H1 (cell line): ENCODE measurements at regions not wholly inside any gene's neighbourhood (a gene's known extent, or its start where the extent isn't known, plus 50 kb on each side); places are given as distances from the start of the nearest gene placed in this dataset.

Experiments
- CTCF ChIA-PET: fragments of 300-600 bp; sonication (Branson Sonifier 250); formaldehyde crosslinking; loops from one replicate; lab custom pipeline; 2021; ENCODE audit not compliant: partially characterized antibody; lab: Charles Lee
- POLR2A ChIA-PET: fragments of 300-600 bp; sonication (Branson Sonifier 250); formaldehyde crosslinking; loops from one replicate; lab custom pipeline; 2021; ENCODE audit warnings: inconsistent platforms; ENCODE audit not compliant: partially characterized antibody; lab: Charles Lee
- DNase-seq, 2 experiments: peaks; one replicate each; pipeline versions ENCODE4 v3.0.0 to v3.0.0-alpha.2; 2010 to 2022; ENCODE audit warnings: low spot score in 2 of 2, low read depth in 1 of 2, mixed read lengths in 1 of 2
- FAIRE-seq: peaks from 2 replicates; lab custom pipeline; 2011; peaks lifted over from hg19 to GRCh38; lab: Jason Lieb, UNC
- H2AFZ ChIP-seq: 2 replicates; pipeline ENCODE4 v1.8.1; 2012; ENCODE audit warnings: low read length, inconsistent platforms
- H2AK5ac ChIP-seq: 2 replicates; pipeline ENCODE4 v1.6.1; 2013; ENCODE audit warnings: low read depth, low read length
- H2BK120ac ChIP-seq: replicated peaks from 2 replicates; pipeline ENCODE3; 2013; ENCODE audit warnings: low read depth, low read length, inconsistent platforms
- H2BK12ac ChIP-seq: 2 replicates; pipeline ENCODE4 v1.6.1; 2013; ENCODE audit warnings: low read depth, low read length
- H2BK15ac ChIP-seq: 2 replicates; pipeline ENCODE4 v1.6.1; 2013; ENCODE audit warnings: low read length
- H2BK20ac ChIP-seq: 2 replicates; pipeline ENCODE4 v1.6.1; 2013; ENCODE audit warnings: low read length
- H2BK5ac ChIP-seq: 2 replicates; pipeline ENCODE4 v1.6.1; 2013; ENCODE audit warnings: low read depth, low read length
- H3K14ac ChIP-seq: 2 replicates; pipeline ENCODE4 v1.6.1; 2013; ENCODE audit warnings: inconsistent platforms; ENCODE audit not compliant: insufficient read length
- H3K18ac ChIP-seq: 2 replicates; pipeline ENCODE4 v1.6.1; 2013; ENCODE audit warnings: low read length; ENCODE audit errors: extremely low read depth
- H3K23ac ChIP-seq: 2 replicates; pipeline ENCODE4 v1.6.1; 2013; ENCODE audit warnings: inconsistent platforms; ENCODE audit not compliant: insufficient read length
- H3K23me2 ChIP-seq: 2 replicates; pipeline ENCODE4 v1.6.1; 2013; ENCODE audit warnings: low read depth, low read length
- H3K27ac ChIP-seq: 2 replicates; pipeline ENCODE4 v1.6.1; 2011; ENCODE audit warnings: low read depth, low read length, inconsistent platforms
- H3K27me3 ChIP-seq, 4 experiments: replicated peaks in 1 of 4; 1 replicate in 1 of 4; 2 replicates in 3 of 4; pipeline versions ENCODE4 v1.6.1 to v1.8.1; 2011 to 2013; ENCODE audit warnings: low read length in 3 of 4, mild to moderate bottlenecking in 3 of 4, inconsistent platforms in 2 of 4, mixed read lengths in 2 of 4, moderate library complexity in 1 of 4; ENCODE audit not compliant: control insufficient read depth in 3 of 4, insufficient read depth in 3 of 4; ENCODE audit errors: extremely low read depth in 1 of 4
- H3K36me3 ChIP-seq, 4 experiments: 2 replicates each; pipeline versions ENCODE4 v1.6.1 to v1.8.1; 2011 to 2013; ENCODE audit warnings: mild to moderate bottlenecking in 4 of 4, low read length in 3 of 4, moderate library complexity in 2 of 4, control low read depth in 1 of 4, inconsistent platforms in 1 of 4; ENCODE audit not compliant: insufficient read depth in 4 of 4, control insufficient read depth in 2 of 4
- H3K4ac ChIP-seq: replicated peaks from 2 replicates; pipeline ENCODE3; 2013; ENCODE audit warnings: low read length, low read depth, mixed read lengths, inconsistent platforms; ENCODE audit not compliant: insufficient read length
- H3K4me1 ChIP-seq, 4 experiments: replicated peaks in 1 of 4; 1 replicate in 1 of 4; 2 replicates in 3 of 4; pipeline versions ENCODE4 v1.6.1 to v1.8.1; 2011 to 2013; ENCODE audit warnings: low read length in 3 of 4, inconsistent platforms in 2 of 4, mixed read lengths in 1 of 4; ENCODE audit not compliant: insufficient read depth in 4 of 4, control insufficient read depth in 3 of 4
- H3K4me2 ChIP-seq, 2 experiments: 2 replicates each; pipeline versions ENCODE4 v1.6.1 to v1.8.1; 2011 to 2013; ENCODE audit warnings: low read depth in 2 of 2, low read length in 2 of 2, control low read depth in 1 of 2, inconsistent platforms in 1 of 2, mild to moderate bottlenecking in 1 of 2; ENCODE audit not compliant: insufficient read depth in 1 of 2
- H3K4me3 ChIP-seq, 4 experiments: fragments of 200-600, 300-600 bp in 1 of 4; sonication (generic), shearing (Covaris generic), sonication (Bioruptor Twin) in 1 of 4; 2 replicates each; pipeline versions ENCODE4 v1.5.1 to v1.8.1; 2011 to 2016; ENCODE audit warnings: low read length in 4 of 4, low read depth in 3 of 4, control low read depth in 2 of 4, inconsistent platforms in 2 of 4, mild to moderate bottlenecking in 2 of 4, mixed read lengths in 1 of 4, moderate library complexity in 1 of 4; ENCODE audit not compliant: insufficient read depth in 2 of 4; ENCODE audit errors: extremely low read depth in 1 of 4
- H3K56ac ChIP-seq: replicated peaks from 2 replicates; pipeline ENCODE3; 2013; ENCODE audit warnings: low read depth, mild to moderate bottlenecking, mixed read lengths, low read length, inconsistent platforms; ENCODE audit not compliant: insufficient read length
- H3K79me1 ChIP-seq: 2 replicates; pipeline ENCODE4 v1.6.1; 2013; ENCODE audit warnings: low read depth, low read length, control low read depth
- H3K79me2 ChIP-seq, 2 experiments: 2 replicates each; pipeline versions ENCODE4 v1.6.1 to v1.8.1; 2012 to 2013; ENCODE audit warnings: low read length in 2 of 2, mild to moderate bottlenecking in 2 of 2, inconsistent platforms in 1 of 2; ENCODE audit not compliant: insufficient read depth in 2 of 2, control insufficient read depth in 1 of 2
- H3K9ac ChIP-seq, 4 experiments: replicated peaks in 1 of 4; 1 replicate in 1 of 4; 2 replicates in 3 of 4; pipeline versions ENCODE4 v1.6.1 to v1.8.1; 2011 to 2013; ENCODE audit warnings: low read depth in 3 of 4, low read length in 3 of 4, control low read depth in 2 of 4, mild to moderate bottlenecking in 2 of 4, moderate library complexity in 2 of 4, inconsistent platforms in 1 of 4; ENCODE audit errors: extremely low read depth in 1 of 4
- H3K9me3 ChIP-seq, 2 experiments: 2 replicates each; pipeline versions ENCODE4 v1.6.1 to v1.8.1; 2012 to 2013; ENCODE audit warnings: mild to moderate bottlenecking in 2 of 2, moderate library complexity in 2 of 2, control low read depth in 1 of 2, inconsistent platforms in 1 of 2, low read depth in 1 of 2, low read length in 1 of 2, mixed read lengths in 1 of 2; ENCODE audit not compliant: insufficient read depth in 2 of 2
- H4K20me1 ChIP-seq, 2 experiments: replicated peaks in 1 of 2; 2 replicates each; pipeline versions ENCODE3 to v1.8.1; 2011 to 2013; ENCODE audit warnings: inconsistent platforms in 2 of 2, low read length in 2 of 2, mild to moderate bottlenecking in 1 of 2; ENCODE audit not compliant: insufficient read depth in 2 of 2, control insufficient read depth in 1 of 2
- H4K5ac ChIP-seq: 2 replicates; pipeline ENCODE4 v1.6.1; 2013; ENCODE audit warnings: low read length, low read depth, mixed read lengths, inconsistent platforms; ENCODE audit not compliant: insufficient read length
- H4K8ac ChIP-seq: 2 replicates; pipeline ENCODE4 v1.8.0; 2013; ENCODE audit warnings: mild to moderate bottlenecking, moderate library complexity, low read length, inconsistent platforms; ENCODE audit not compliant: insufficient read depth; ENCODE audit errors: extremely low read depth
- H4K91ac ChIP-seq: replicated peaks from 2 replicates; pipeline ENCODE3; 2013; ENCODE audit warnings: low read length, mixed read lengths, inconsistent platforms; ENCODE audit not compliant: insufficient read length
- ASH2L ChIP-seq: fragments of 200-600, 300-600 bp; sonication (generic); IDR thresholded peaks from one replicate; pipeline ENCODE4 v1.7.1; 2017; ENCODE audit warnings: low read length
- ATF3 ChIP-seq: IDR thresholded peaks from 2 replicates; pipeline ENCODE4 v1.6.1; 2011; ENCODE audit warnings: low read depth, mild to moderate bottlenecking, low read length; ENCODE audit not compliant: insufficient read depth
- CBX5 ChIP-seq: fragments of 300-800, 300-1000 bp; sonication (generic); IDR thresholded peaks from 2 replicates; pipeline ENCODE4 v1.7.1; 2016; ENCODE audit warnings: antibody characterized with exemption, low read length, low read depth
- CTBP2 ChIP-seq: IDR thresholded peaks from 2 replicates; pipeline ENCODE4 v1.7.0; 2011; ENCODE audit warnings: borderline replicate concordance, mild to moderate bottlenecking, moderate library complexity, mixed read lengths, low read length; ENCODE audit not compliant: insufficient read depth, insufficient read length
- EGR1 ChIP-seq: IDR thresholded peaks from 2 replicates; pipeline ENCODE4 v1.6.1; 2011; ENCODE audit warnings: low read depth, low read length, borderline replicate concordance
- GTF2F1 ChIP-seq: IDR thresholded peaks from 2 replicates; pipeline ENCODE4 v1.6.1; 2012; ENCODE audit warnings: low read depth, low read length, improper control_type of control experiment, borderline replicate concordance
- POLR2A ChIP-seq, 2 experiments: IDR thresholded peaks; 1 replicate in 1 of 2; 2 replicates in 1 of 2; pipeline ENCODE4 v1.6.1; 2011; ENCODE audit warnings: low read depth in 2 of 2, low read length in 2 of 2, mild to moderate bottlenecking in 2 of 2; ENCODE audit errors: control extremely low read depth in 1 of 2
- RNF2 ChIP-seq: fragments of 200-900, 300-1000 bp; sonication (generic); IDR thresholded peaks from 2 replicates; pipeline ENCODE4 v1.7.1; 2016; ENCODE audit warnings: borderline replicate concordance, low read depth, mild to moderate bottlenecking, antibody characterized with exemption, low read length; ENCODE audit not compliant: poor library complexity, severe bottlenecking; ENCODE audit errors: missing control alignments
- SP2 ChIP-seq: IDR thresholded peaks from 2 replicates; pipeline ENCODE4 v1.6.1; 2012; ENCODE audit warnings: mild to moderate bottlenecking, low read length, inconsistent platforms
- SP4 ChIP-seq: IDR thresholded peaks from 2 replicates; pipeline ENCODE4 v1.6.1; 2012; ENCODE audit warnings: low read length, inconsistent platforms
- SRF ChIP-seq: IDR thresholded peaks from 2 replicates; pipeline ENCODE4 v1.6.1; 2011; ENCODE audit warnings: mild to moderate bottlenecking, low read depth, low read length, moderate library complexity
- SUZ12 ChIP-seq: fragments of 200-600 bp; sonication (generic); IDR thresholded peaks from 2 replicates; pipeline ENCODE4 v1.6.1; 2012; ENCODE audit warnings: mild to moderate bottlenecking, inconsistent platforms, low read length, moderate library complexity, mixed read lengths
- TBP ChIP-seq: IDR thresholded peaks from 2 replicates; pipeline ENCODE4 v1.6.1; 2011; ENCODE audit warnings: low read depth, low read length, improper control_type of control experiment
- WGBS, 2 experiments: shearing (Covaris generic) in 1 of 2; methylation state at CpG; one replicate each; pipeline versions ENCODE4 v1.1.6 to v1.1.7; 2013 to 2015; ENCODE audit warnings: low lambda C conversion rate in 2 of 2, mixed read lengths in 2 of 2, inconsistent platforms in 1 of 2, low coverage in 1 of 2, missing lambda C conversion rate in 1 of 2; ENCODE audit not compliant: insufficient replicate concordance in 2 of 2, insufficient coverage in 1 of 2, insufficient read length in 1 of 2; ENCODE audit errors: extremely low coverage in 1 of 2, missing lambda C conversion rate in 1 of 2; 5-methylcytosine and 5-hydroxymethylcytosine counted together
- TF ChIP-seq, protein P1 (sequence below): IDR thresholded peaks from 2 replicates; pipeline ENCODE4 v1.6.1; 2012; ENCODE audit warnings: inconsistent platforms

- no peak for FAIRE-seq
- CTCF ChIA-PET, result interaction anchor here (1.5 to 2.1 kb wide), 2 partner anchors 75 to 104 kb away, joined by 3 to 6 read pairs; no protein-coding TSS in a partner anchor
- no peak overlapping the region for H4K8ac ChIP-seq
- TF ChIP-seq EGR1 (no peak), ASH2L (no peak), POLR2A (IDR thresholded peaks at IDR 0.05; ENCODE audit: control extremely low read depth in 1 of 2, low read depth in 2 of 2, low read length in 2 of 2) (no peak), CTBP2 (no peak), RNF2 (no peak), ATF3 (no peak), TBP (no peak), SRF (no peak), SP2 (no peak), CBX5 (no peak), GTF2F1 (no peak), SUZ12 (no peak), SP4 (no peak)
- TF ChIP-seq, protein P1, sequence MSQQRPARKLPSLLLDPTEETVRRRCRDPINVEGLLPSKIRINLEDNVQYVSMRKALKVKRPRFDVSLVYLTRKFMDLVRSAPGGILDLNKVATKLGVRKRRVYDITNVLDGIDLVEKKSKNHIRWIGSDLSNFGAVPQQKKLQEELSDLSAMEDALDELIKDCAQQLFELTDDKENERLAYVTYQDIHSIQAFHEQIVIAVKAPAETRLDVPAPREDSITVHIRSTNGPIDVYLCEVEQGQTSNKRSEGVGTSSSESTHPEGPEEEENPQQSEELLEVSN, result no peak
These were observed 116.4 kb upstream of the AGBL1 start for GRCh38 chr15:85963262-85963760.

More at GRCh38 chr15:85963262-85963760, 116.4 kb upstream of the AGBL1 start:
- Histone ChIP-seq H4K20me1 (no peaks in the 10 kb centered on the region), H3K14ac (no peak overlapping the region), H3K18ac (no peak overlapping the region), H3K4me2 (no peak overlapping the region), H4K91ac (no peak overlapping the region), H3K23ac (no peak overlapping the region), H3K9me3 (no peaks in the 10 kb centered on the region), H3K27ac (no peak overlapping the region), H3K4ac (no peak overlapping the region), H2BK12ac (no peak overlapping the region), H2BK15ac (no peak overlapping the region), H3K4me1 (no peaks in the 10 kb centered on the region), H2BK120ac (no peak overlapping the region), H4K5ac (no peak overlapping the region), H3K79me2 (no peaks in the 10 kb centered on the region), H2BK5ac (no peak overlapping the region), H3K56ac (no peak overlapping the region), H3K9ac (no peak overlapping the region), H2BK20ac (no peak overlapping the region), H3K27me3 (no peaks in the 10 kb centered on the region), H3K36me3 (no peaks in the 10 kb centered on the region), H2AK5ac (no peak overlapping the region), H2AFZ (no peak overlapping the region), H3K23me2 (no peaks in the 10 kb centered on the region), H3K4me3 (no peak overlapping the region), H3K79me1 (no peaks in the 10 kb centered on the region)
- POLR2A ChIA-PET, result no interaction called here
- WGBS, 2 experiments, result 75% methylated on average over 4 of the region's 4 CpGs; no CpG with 5 or more reads in 1 of the 2 experiments
- no peak for DNase-seq
